NCI-H2196 (cell line): ENCODE measurements at regions not wholly inside any gene's neighbourhood (a gene's known extent, or its start where the extent isn't known, plus 50 kb on each side); places are given as distances from the start of the nearest gene placed in this dataset.
"Not testable (repeated sequence)": the region's sequence is repeated elsewhere in the genome, so short reads cannot be mapped to it uniquely, and the experiment has no call there.

Source experiments
- DNase-seq: peaks from one replicate; lab custom pipeline; 2025; ENCODE audit not compliant: unreplicated experiment; lab: John Stamatoyannopoulos, UW

DNA sequence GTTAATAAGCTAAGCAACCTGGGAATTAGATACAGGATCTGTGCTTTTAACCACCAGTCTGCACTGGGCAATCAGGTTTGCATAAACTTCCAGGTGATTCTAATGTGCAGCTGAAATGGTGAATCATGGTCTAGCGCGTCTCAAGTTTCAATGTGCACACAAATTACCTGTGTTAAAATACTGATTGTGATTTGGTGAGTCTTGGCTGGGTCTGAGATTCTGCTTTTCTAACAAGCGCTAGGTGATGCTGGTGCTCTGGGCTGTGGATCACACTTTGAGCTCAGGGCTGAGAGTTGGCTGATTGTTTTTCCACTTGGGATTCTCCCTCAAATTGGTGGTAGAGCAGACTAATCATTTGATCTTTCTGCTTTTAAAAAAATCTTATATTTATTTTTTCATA, 124.8 kb downstream of the C12orf75 start:
- peak; percentile 68 for DNase-seq

DNA sequence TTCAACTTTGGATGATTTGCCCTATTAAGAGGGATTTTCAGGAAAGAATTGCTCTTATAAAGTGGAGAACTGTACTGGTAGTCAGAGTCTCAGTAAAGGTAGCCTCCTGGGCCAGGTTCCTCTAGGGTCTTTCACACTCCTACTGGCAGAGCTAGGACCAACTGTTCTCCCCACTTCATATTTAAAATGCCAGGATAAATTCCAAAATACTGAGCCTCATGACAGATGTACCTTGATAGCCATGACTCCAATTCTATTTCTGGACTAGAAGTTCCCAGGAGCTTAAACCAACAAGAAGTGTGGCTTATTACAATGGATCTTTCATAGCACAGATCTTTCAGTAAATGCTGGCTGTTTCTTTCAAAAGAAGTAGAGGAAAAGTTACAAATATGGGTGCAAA, 126.5 kb downstream of the C12orf75 start:
- DNase-seq = no peak

DNA sequence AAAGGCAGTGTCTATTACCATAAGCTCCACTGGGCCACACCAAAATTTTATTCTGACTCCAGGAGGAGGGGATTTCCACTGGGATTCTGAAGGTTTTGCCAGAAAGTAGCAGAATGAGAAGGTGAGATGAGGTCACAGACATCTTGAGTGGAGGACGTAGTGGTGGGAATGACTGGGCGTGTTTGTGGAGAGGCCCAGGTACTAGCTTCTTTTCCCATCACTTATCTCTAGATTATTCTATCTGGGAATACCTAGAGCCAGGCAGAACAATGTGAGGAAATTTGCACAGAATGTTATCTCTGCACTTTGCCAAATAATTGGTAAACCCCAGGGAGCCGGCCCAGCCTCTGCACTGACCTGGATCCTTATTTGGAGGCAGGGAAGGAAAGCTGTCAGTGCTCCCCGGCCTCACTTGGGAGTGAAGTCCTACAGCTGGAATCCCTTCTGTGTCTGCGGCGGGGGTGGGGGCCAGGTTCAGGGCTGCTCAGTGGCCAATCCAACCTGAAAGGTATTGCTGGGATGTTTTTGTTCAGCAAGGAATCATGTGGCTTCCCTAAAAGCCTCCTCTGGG, 129.4 kb downstream of the C12orf75 start:
- DNase-seq = no peak

DNA sequence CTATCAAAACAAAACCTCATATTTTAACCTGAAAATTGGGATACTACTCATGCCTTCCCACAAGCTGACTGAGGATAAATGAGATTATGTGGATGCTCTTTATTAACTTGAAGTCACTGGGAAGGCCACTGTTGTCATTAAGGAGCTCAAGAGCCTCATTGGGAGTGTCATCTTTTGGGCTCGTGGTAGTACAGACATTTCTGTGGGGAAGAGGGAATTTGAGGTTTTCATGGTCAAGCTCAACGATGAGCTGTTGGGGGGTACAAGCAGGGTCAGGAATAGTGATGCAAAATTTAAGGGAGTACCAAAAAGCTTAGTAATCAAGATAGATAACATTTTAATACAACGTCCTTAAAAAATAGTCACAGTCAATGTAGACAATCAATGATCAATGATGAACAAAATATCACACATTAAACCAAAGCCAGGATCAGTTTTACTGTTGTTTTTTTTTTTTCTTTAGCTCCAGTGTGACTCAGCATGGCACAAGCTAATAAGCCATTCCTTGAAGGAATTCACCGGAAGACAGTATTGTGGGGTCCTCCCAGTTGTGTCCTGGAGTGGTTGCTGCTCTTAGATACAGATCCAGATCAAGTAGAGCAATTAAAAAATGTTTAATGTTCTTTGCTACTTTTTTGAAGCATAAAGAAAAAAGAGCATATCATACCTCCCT, 130.9 kb downstream of the C12orf75 start:
- no peak for DNase-seq

DNA sequence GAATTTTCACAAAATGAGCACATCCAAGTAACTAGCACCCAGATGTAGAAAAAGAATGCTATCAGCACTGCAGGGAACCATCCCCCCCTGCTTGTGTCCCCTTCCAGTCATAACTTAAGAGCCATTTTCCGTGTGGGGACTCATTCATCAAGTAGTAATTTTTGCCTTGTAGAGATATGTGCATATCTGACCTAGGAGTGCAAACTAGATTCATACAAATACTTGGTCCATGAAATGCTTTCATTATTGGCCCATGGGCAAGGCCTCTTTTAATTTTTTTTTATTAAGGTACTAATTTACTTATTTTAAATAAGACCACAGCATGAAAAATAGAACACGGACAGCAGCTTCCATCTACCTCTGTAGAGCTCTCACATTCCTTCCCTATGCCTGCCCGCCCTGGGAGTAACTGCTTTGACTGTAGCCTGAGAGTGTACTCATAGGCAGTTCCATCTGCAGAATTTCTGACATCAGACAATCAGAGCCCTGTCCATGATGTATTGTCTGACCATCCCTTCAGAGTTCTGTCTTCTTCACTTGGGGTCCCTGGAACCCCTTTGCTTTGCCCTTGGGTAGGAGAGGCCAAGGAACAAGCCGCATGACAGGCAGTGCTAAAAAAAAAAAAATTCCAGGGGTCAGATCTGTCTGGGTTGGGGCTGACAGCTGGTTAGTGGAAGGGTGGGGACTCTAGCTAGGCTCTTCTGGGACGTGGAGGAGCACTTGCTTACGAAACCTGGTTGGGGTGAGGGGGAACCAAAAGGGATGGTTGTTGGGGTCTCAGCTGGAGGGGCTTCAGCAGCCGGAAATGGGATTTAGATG, 131.7 kb downstream of the C12orf75 start:
- DNase-seq = no peak

DNA sequence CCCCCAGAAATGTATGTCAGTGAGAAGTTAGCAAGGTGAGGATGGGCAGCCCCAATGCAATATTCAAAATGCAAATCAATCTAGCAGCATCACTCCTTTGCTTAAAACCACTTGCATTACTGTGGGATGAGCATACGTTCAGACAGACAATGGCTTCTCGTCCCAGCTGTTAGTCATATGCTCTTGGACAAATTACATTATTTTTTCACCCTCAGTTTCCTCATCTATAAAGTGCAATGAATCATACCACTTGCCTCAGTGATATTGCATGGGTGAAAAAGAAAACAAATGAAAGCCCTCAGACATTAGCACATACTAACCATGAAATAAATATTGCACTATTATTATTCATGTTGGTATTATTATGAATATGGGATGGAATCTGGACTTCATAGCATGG, 132.3 kb downstream of the C12orf75 start:
- no peak for DNase-seq

DNA sequence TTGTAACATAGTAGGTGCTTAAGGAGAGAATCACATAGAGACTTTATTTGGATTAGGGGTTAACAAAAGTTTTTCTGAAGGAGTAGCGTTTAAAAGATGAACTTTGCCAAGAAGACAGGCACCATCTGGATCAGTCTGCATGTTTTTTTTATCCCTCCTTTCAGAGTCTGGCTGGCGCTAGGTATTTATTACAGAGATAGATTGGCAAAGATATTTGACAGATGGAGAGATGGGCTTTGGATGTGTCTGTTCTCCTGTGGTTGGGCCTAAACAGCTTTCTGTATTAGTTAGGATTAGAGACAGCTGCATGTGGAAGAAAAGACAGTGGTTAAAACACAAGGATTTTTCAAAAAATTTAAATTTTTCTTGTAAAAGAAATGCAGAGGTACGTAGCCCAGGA, 133.9 kb downstream of the C12orf75 start:
- no peak for DNase-seq

DNA sequence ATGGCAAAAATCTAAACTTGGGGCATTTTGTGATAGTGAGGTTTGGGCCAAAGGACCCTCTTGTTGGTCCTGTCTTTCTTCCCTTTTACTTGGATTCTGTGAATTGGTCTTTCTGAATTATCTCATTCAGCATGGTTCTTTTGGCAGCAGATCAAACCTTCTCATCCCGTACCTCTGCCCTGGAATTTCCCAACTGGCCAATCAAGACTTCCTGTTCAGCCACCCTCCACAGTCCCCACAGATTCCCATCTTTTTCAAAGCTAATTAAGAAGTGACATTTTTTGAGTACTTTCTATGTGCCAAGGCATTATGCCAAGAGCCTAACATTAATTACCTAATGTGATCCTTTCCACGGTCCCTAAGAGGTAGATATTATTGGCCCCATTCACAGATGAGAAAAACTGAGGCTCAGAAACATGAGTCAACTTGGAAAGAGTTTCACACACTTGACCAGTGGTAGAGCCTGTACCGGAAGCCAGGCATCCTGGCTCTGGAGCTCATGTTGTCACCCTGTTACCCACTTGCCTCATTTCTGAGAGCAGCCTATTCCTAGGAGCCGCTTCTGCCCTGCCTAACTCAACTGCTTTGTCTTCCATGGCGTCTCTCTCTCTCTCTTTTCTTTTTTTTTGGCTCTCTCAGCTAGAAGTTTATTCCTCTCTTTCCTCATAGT, 135.9 kb downstream of the C12orf75 start:
- no peak for DNase-seq

DNA sequence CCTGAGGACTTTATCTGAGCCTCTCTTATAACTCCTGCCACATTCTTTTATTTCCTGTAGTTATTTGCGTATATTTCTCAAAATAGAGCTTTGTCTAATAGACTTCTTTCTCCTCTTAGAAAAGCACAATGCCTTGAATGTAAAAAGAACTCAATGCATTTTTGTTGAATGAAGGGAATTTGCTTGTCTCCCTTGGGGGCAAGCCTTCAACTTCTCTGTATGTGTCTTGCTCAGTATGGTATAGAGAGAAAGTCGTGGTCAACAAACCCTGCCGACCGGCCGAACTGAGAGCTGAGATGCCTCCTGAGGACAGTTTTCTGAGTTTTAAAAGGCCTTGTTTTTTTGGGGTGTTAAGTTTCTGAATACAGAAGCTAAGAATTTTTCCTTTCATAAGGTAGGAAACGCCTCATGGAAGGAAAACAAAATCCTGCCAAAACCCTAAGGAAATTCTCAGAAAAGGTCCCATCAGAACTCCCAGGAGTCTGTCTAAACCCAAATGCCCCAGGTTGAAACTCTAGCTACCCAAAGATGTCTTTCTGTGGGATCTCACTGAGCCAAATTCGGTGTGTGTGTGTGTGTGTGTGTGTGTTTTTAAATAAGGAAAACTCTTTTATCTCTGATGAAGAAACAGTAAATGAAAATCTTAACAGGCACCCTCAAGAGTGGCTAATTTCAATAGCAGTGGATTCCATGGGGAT, 136.6 kb downstream of the C12orf75 start:
- no peak for DNase-seq

DNA sequence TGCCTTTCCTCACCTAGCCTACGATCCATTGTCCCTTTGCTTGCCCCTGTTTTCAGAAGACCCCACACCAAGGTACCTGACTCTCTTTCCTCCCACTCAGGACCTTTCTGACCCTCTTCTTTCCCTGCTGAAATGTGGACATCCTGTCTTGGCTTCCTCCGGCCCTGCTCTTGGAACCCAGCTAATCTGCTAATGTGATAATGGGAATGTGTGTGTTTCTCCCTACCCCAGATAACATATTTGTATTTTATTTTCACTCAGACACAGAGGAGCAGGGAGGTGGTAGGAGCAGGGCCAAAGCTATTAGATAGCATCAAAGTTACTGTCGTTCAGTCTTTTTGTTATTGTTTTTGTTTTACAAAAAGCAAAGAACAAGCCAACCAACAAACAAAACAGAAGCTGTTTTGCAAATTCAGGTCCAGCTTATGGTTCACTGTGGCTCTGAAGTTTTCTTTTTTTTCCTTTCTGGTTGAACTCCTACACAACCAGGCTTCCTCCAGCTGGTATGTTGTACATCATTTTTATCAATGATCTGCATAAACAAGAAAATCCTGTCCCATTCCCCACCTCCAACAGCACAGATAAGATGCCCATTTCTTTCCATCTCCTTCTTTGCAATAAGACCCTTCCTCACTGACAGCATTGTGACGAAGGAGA, 137.3 kb downstream of the C12orf75 start:
- no peak for DNase-seq

DNA sequence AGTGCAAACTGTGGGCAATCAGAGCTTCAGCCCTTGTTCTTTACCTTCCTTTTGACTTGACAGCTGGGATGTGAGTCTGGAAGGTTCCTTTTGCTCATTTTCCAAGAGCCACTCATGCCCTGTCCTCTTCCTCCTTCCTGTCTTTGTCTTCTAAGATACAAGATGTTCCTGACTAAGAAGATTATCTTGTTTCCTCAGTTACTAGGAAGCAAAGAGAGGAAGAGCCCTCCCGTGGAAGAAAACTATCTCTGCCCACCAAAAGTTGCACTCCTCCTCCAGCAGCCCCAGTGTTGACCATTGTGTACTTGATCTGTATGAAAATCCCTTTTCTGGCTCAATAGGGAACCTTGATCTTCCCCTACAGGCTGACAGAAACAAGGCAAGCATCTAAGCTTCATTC, 138.0 kb downstream of the C12orf75 start:
- DNase-seq = no peak

DNA sequence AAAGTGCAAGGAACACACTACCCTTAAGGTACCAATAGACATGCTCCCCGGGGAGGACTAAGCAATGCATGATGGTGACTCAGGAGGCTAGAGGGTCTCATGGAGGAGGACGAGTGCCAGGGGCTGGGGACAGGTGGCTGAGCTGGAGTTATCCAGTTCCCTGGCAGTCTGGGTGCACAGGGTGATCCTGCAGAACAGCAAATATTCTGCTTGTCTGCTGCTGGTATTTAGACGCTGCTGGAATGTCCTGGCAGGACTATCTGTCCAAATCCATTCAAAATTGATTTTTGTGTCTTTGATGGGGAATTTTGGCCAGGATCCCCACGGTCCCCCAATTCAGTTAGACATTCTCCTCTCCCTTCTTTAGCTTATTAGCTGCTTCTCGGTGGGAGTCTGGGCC, 138.7 kb downstream of the C12orf75 start:
- DNase-seq = no peak

DNA sequence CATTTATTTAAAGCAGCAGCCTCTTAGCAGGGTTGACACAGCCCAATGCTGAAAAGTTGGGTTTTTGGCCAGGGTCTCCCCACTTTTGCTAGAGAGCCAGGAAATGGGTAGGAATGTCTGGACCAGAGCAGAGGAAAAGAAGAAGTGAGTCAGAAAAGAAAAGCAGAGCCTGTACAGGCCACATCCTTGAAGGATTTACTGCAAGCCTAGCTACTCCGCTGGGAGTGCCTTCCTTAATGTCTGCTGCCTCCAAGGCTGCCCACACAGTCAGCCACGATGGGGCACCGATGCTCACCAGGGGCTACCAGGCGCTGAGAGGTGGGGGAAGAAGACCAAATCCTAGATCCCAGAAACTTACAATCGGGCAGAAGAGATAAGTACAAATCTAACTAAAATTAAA, 139.2 kb downstream of the C12orf75 start:
- no peak for DNase-seq

DNA sequence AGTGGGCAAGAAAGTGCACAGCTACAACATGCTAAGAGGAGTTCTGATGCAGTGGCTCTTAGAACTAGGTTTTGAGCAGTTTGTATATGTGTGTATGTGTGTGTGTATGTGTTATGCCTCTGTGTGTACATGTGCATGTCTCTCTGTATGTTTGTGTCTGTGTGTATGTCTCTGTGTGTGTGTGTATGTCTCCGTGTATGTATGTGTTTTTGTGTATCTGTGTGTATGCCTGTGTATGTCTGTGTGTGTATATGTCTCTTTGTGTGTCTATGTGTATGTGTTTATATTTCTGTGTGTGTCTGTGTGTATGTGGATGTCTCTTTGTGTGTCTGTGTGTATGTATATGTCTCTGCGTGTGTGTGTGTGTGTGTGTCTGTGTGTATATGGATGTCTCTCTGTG, 139.6 kb downstream of the C12orf75 start:
- DNase-seq = no peak

DNA sequence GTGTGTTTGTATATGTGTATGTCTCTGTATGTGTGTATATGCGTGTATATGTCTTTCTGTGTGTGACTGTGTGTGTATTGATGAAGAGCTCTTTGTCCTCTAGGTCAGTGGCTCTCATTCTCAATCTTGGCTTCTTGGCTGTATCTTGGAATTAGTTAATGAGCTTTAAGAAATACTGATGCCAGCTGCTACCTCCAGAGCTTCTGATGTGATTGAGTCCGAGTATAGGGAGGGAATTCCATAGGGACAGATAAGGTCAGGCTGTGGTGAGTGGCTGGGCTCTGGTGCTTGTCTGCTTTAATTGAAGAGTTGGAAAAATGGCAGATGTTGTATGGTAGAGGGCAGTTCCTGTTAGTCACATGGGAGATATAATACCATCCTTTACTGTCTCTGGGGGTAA, 140.1 kb downstream of the C12orf75 start:
- DNase-seq = no peak

DNA sequence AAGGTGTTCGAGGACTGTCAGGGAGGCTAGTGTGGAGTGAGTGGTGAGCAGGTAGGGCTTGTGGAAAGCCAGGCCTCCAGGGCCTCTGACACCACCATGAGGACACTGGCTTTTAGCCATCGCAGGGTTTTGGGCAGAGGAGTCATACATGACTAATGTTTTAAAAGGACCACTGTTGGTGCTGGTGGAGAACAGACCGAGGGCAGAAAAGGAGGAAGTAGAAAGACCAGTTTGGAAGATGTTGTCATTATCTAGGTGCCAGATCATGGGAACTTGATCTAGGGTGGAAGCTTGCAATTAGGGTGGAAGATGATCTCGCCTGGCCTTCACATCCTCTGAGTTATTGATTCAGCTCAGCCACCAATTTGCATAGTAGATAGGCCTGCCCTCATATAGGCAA, 144.2 kb downstream of the C12orf75 start:
- DNase-seq = peak; percentile 19

DNA sequence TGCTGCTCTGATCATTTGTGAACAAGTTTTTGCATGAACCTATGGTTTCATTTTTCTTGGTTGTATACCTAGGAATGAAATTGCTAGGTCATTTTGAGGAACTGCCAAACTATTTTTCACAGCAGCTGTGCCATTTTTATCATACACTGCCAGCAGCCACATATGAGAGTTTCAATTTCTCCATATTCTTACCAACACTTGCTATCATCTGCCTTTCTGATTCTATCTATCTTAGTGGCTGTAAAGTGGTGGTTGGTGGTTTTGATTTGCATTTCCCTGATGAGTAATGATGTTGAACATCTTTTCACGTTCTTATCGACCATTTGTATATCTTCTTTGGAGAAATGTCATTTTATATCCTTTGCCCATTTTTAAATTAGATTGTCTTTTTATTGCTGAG, 146.1 kb downstream of the C12orf75 start:
- no peak for DNase-seq

DNA sequence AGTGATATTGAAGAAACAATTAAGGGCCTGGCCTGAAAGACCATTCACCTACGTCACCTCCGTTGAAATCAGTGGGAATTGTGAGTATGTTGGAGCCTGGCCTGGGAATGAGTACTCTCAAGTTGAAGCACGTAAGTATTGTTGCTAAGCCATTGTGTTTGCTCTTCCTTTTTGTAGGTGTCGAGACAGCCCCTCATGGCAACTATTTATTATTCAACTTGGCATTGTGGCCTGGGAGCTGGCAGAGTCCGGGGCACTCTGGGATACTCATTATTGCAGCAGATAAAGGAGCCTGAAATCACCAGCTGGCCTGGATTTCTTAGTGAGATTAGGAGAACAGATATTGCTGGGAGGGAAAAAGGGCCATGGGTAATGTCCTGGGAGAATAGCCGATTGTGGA, 147.4 kb downstream of the C12orf75 start:
- no peak for DNase-seq

DNA sequence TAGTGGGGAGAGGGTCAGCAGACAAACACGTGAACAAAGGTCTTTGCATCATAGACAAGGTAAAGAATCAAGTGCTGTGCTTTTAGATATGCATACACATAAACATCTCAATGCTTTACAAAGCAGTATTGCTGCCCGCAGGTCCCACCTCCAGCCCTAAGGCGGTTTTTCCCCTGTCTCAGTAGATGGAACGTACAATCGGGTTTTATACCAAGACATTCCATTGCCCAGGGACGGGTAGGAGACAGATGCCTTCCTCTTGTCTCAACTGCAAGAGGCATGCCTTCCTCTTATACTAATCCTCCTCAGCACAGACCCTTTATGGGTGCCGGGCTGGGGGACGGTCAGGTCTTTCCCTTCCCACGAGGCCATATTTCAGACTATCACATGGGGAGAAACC, 148.3 kb downstream of the C12orf75 start:
- not testable (repeated sequence) for DNase-seq

DNA sequence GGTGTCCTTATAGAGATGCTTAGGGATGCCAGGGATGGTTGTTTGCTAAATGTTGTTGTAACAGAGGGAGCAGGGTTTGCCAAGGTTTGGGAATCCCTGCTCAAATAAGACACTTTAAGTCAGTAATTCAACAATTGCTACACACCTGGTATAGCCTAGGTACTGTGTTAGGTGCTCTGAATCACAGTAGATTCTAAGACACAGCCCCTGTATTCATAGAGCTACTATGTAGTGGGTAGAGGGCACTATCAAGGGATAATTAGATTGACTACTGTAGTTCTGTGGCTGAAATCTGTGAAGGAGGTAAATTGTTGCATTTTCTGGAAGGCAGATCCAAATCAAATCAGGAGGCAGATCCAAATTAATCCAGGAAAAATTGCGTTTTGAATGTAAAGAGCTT, 149.2 kb downstream of the C12orf75 start:
- DNase-seq = no peak

DNA sequence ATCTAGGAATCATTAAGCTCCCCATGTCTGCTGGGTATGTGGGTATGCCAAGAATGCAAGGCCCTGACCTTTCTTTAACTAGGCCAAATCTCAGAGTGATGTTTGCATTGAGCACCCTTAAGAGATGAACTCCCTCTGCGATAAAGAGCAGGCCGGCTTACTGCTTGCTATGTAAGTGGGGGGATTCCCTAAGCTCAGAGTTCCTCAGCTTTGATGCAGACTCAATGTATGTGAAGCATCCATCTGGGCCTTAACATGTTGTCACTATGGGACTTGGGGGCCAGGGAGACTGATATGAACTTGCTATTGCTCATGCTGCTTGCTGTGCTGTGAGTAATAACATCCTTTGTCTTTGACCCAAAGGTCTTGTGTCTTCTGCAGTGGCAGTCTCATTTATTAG, 149.7 kb downstream of the C12orf75 start:
- no peak for DNase-seq
